K562 (cell line): ENCODE measurements at regions not wholly inside any gene's neighbourhood (a gene's known extent, or its start where the extent isn't known, plus 50 kb on each side); places are given as distances from the start of the nearest gene placed in this dataset.

Experiments
- ATAC-seq: fragments of 200-7000 bp; cut with Tn5 transposase; 3 replicates; pipeline ENCODE4 v1.9.1; 2020; ENCODE audit warnings: moderate library complexity
- BruUV-seq: library from RNA; stranded (reverse); fragments of 400-500 nt; replicated peaks from 2 replicates; lab custom pipeline; 2021; lab: Mats Ljungman, UMichigan
- CTCF ChIA-PET: fragments of 300-600 bp; formaldehyde crosslinking; extraction: SDS; loops from one replicate; lab custom pipeline; 2021; ENCODE audit warnings: low intra/inter-chr PET ratio; lab: Yijun Ruan, JAX
- POLR2A ChIA-PET: fragments of 300-600, 350-650 bp; sonication (Branson Sonifier 250); formaldehyde crosslinking; extraction: SDS; loops from one replicate; lab custom pipeline; 2021; ENCODE audit warnings: antibody characterized with exemption, inconsistent platforms; lab: Yijun Ruan, JAX
- DNase-seq, 4 experiments: peaks; one replicate each; pipeline versions ENCODE4 v3.0.0 to v3.0.0-alpha.2; 2011 to 2018; ENCODE audit warnings: low spot score in 3 of 4, mixed read lengths in 3 of 4; ENCODE audit errors: extremely low read depth in 1 of 4
- FAIRE-seq: peaks from 2 replicates; lab custom pipeline; 2011; peaks lifted over from hg19 to GRCh38; lab: Jason Lieb, UNC
- H2AFZ ChIP-seq: 2 replicates; pipeline ENCODE4 v1.6.0; 2011; ENCODE audit warnings: low read depth, low read length, control low read depth, inconsistent platforms
- H3K27ac ChIP-seq: fragments of 200-600 bp; 3 replicates; pipeline ENCODE4 v1.8.0; 2011; ENCODE audit warnings: low read depth, mild to moderate bottlenecking, control low read depth, inconsistent platforms, low read length, moderate library complexity, mixed read lengths; ENCODE audit errors: extremely low read depth
- H3K27me3 ChIP-seq, 2 experiments: fragments of 300-600 bp in 1 of 2; 2 replicates in 1 of 2; 3 replicates in 1 of 2; pipeline versions ENCODE4 v1.6.0 to v1.8.0; 2011; ENCODE audit warnings: inconsistent platforms in 2 of 2, low read length in 2 of 2, mild to moderate bottlenecking in 1 of 2, mixed read lengths in 1 of 2, moderate library complexity in 1 of 2; ENCODE audit not compliant: control insufficient read depth in 2 of 2, insufficient read depth in 2 of 2
- H3K36me3 ChIP-seq: fragments of 300-600 bp; 3 replicates; pipeline ENCODE4 v1.8.0; 2011; ENCODE audit warnings: mild to moderate bottlenecking, low read length, inconsistent platforms; ENCODE audit not compliant: control insufficient read depth, insufficient read depth
- H3K4me1 ChIP-seq, 2 experiments: fragments of 200-600 bp in 1 of 2; replicated peaks in 1 of 2; 2 replicates in 1 of 2; 3 replicates in 1 of 2; pipeline versions ENCODE4 v1.5.1 to v1.8.0; 2011; ENCODE audit warnings: inconsistent platforms in 2 of 2, low read length in 2 of 2, mild to moderate bottlenecking in 1 of 2, mixed read lengths in 1 of 2, moderate library complexity in 1 of 2; ENCODE audit not compliant: control insufficient read depth in 2 of 2, insufficient read depth in 2 of 2
- H3K4me2 ChIP-seq: 2 replicates; pipeline ENCODE4 v1.6.1; 2011; ENCODE audit warnings: low read length, control low read depth, inconsistent platforms, mixed read lengths; ENCODE audit not compliant: insufficient read depth
- H3K4me3 ChIP-seq: fragments of 200-600 bp; sonication (generic), shearing (Covaris generic); 2 replicates; pipeline ENCODE4 v1.5.1; 2016; ENCODE audit warnings: control low read depth, inconsistent platforms
- H3K79me2 ChIP-seq: fragments of 200-600 bp; 3 replicates; pipeline ENCODE4 v1.8.0; 2011; ENCODE audit warnings: low read length, inconsistent platforms; ENCODE audit not compliant: control insufficient read depth, insufficient read depth
- H3K9ac ChIP-seq, 2 experiments: 2 replicates each; pipeline versions ENCODE4 v1.6.0 to v1.6.1; 2011; ENCODE audit warnings: low read depth in 2 of 2, low read length in 2 of 2, control low read depth in 1 of 2, inconsistent platforms in 1 of 2, mild to moderate bottlenecking in 1 of 2, mixed read lengths in 1 of 2; ENCODE audit not compliant: insufficient read depth in 1 of 2
- H3K9me1 ChIP-seq: one replicate; pipeline ENCODE4 v1.6.0; 2011; ENCODE audit warnings: inconsistent platforms, mild to moderate bottlenecking, low read length, moderate library complexity; ENCODE audit not compliant: control insufficient read depth, insufficient read depth
- H3K9me3 ChIP-seq: replicated peaks from 2 replicates; pipeline ENCODE4 v1.5.1; 2011; ENCODE audit warnings: low read depth, low read length, inconsistent platforms; ENCODE audit not compliant: control insufficient read depth, insufficient read depth
- H4K20me1 ChIP-seq: replicated peaks from 2 replicates; pipeline ENCODE4 v1.6.1; 2011; ENCODE audit warnings: low read length, inconsistent platforms, mixed read lengths; ENCODE audit not compliant: control insufficient read depth, insufficient read depth
- ARNT ChIP-seq, 2 experiments: fragments of 450-650 bp; IDR thresholded peaks; 2 replicates each; pipeline ENCODE4 v1.6.1; 2016; ENCODE audit warnings: mild to moderate bottlenecking in 1 of 2
- BDP1 ChIP-seq: IDR thresholded peaks from 3 replicates; pipeline ENCODE4 v1.6.1; 2011; ENCODE audit not compliant: insufficient read length, insufficient read depth
- CBFA2T3 ChIP-seq: fragments of 450-650 bp; IDR thresholded peaks from 2 replicates; pipeline ENCODE4 v1.6.1; 2017
- EGR1 ChIP-seq: fragments of 450-650 bp; conservative IDR thresholded peaks from 2 replicates; pipeline ENCODE4 v1.6.1; 2017; ENCODE audit warnings: mild to moderate bottlenecking
- FOSL1 ChIP-seq: fragments of 200-800 bp; sonication (Bioruptor generic); conservative IDR thresholded peaks from 2 replicates; pipeline ENCODE4 v1.6.1; 2016; ENCODE audit warnings: missing genetic modification characterization, missing compliant biosample characterization
- NBN ChIP-seq: fragments of 450-650 bp; IDR thresholded peaks from 2 replicates; pipeline ENCODE4 v1.6.1; 2016; ENCODE audit warnings: low read depth, mild to moderate bottlenecking
- NR2C1 ChIP-seq, 2 experiments: fragments of 450-650 bp; IDR thresholded peaks; 2 replicates each; pipeline ENCODE4 v1.6.1; 2017; ENCODE audit warnings: mild to moderate bottlenecking in 2 of 2, antibody characterized with exemption in 1 of 2, inconsistent platforms in 1 of 2, missing compliant biosample characterization in 1 of 2, missing genetic modification characterization in 1 of 2
- ZC3H4 ChIP-seq: sonication (generic); formaldehyde crosslinking; IDR thresholded peaks from 2 replicates; pipeline ENCODE4 v1.9.0; 2021; ENCODE audit warnings: missing genetic modification reagents, borderline replicate concordance
- ZNF347 ChIP-seq: fragments of 450-650 bp; formaldehyde crosslinking; IDR thresholded peaks from 2 replicates; pipeline ENCODE4 v1.4.0; 2020; ENCODE audit warnings: low read depth, mild to moderate bottlenecking, moderate library complexity
- ZNF740 ChIP-seq, 3 experiments: fragments of 200-800 bp in 1 of 3; sonication (Bioruptor generic) in 1 of 3; sonication (generic) in 1 of 3; formaldehyde crosslinking in 1 of 3; IDR thresholded peaks; 2 replicates each; pipeline versions ENCODE4 v1.6.1 to v1.8.0; 2016 to 2022; ENCODE audit warnings: mild to moderate bottlenecking in 2 of 3, missing compliant biosample characterization in 2 of 3, missing genetic modification characterization in 2 of 3, missing genetic modification reagents in 1 of 3
- WGBS: fragments of 100-300 bp; shearing (Covaris generic); methylation state at CpG from one replicate; pipeline ENCODE4 v1.1.6; 2016; ENCODE audit warnings: low coverage, mixed read lengths; ENCODE audit not compliant: insufficient coverage; ENCODE audit errors: missing lambda C conversion rate; 5-methylcytosine and 5-hydroxymethylcytosine counted together
- in situ Hi-C: fragments of 300-500 bp; cut with MboI; formaldehyde crosslinking; loops from 4 replicates; pipeline ENCODE4 v1.15.0; 2018; ENCODE audit warnings: inconsistent platforms, mixed read lengths
- intact Hi-C: fragments of 100-400 bp; cut with micrococcal nuclease; formaldehyde crosslinking; loops from 2 replicates; pipeline ENCODE4 v1.14.2; 2022

- Histone ChIP-seq H3K4me2 (no peak overlapping the region), H3K27me3 (peaks cover 23 to 57% of the 10 kb centered on the region in 2 experiments; a peak in 4 of 5 replicates), H3K9me3 (no peaks in the 10 kb centered on the region), H3K79me2 (no peaks in the 10 kb centered on the region), H2AFZ (no peak overlapping the region), H3K4me3 (no peak overlapping the region), H4K20me1 (peaks cover 5% of the 10 kb centered on the region; the same call in 1 of the 2 replicates), H3K36me3 (no peaks in the 10 kb centered on the region), H3K9me1 (peaks cover 3% of the 10 kb centered on the region), H3K4me1 (peaks cover 0 to 13% of the 10 kb centered on the region in 2 experiments; a peak in 2 of 5 replicates), H3K9ac (no peak overlapping the region), H3K27ac (no peak overlapping the region)
- ChIA-PET CTCF (no interaction called here), POLR2A (no interaction called here)
- DNase-seq (no peak), FAIRE-seq (no peak), ATAC-seq (no peak)
- intact Hi-C loops, result no loop called here
- WGBS, result 0% methylated on average over 8 of the region's 9 CpGs
- in situ Hi-C loops, result no loop called here
- no TSS peak for BruUV-seq
- TF ChIP-seq ARNT (IDR thresholded peaks at IDR 0.05), result no peak
- TF ChIP-seq FOSL1 (tag), result no peak
- TF ChIP-seq ZNF347 (CRISPR knock-in tag), result no peak
- TF ChIP-seq NBN, result no peak
Observed at GRCh38 chr17:72590882-72591281, 470.1 kb downstream of the SOX9 start.

- Histone ChIP-seq H2AFZ (no peak overlapping the region), H3K4me2 (no peak overlapping the region), H3K36me3 (no peaks in the 10 kb centered on the region), H3K9ac (no peak overlapping the region; a peak in 1 of 4 replicates), H3K4me1 (peaks cover 0 to 13% of the 10 kb centered on the region in 2 experiments; a peak in 2 of 5 replicates), H3K79me2 (no peaks in the 10 kb centered on the region), H3K27ac (no peak overlapping the region), H4K20me1 (peaks cover 5% of the 10 kb centered on the region; the same call in 1 of the 2 replicates), H3K27me3 (peaks cover 22 to 56% of the 10 kb centered on the region in 2 experiments; a peak in 4 of 5 replicates), H3K9me3 (no peaks in the 10 kb centered on the region), H3K9me1 (peaks cover 3% of the 10 kb centered on the region), H3K4me3 (no peak overlapping the region)
- WGBS, result 17% methylated on average over 37 of the region's 62 CpGs
- no peak for FAIRE-seq
- CTCF ChIA-PET, result no interaction called here
- BruUV-seq, result no TSS peak
- POLR2A ChIA-PET, result no interaction called here
- in situ Hi-C loops (no loop called here), intact Hi-C loops (no loop called here)
- ATAC-seq, result no peak
- no peak for DNase-seq
- 0 out of 2 replicates have a peak, but pooled peaks have one; percentile 22 for TF ChIP-seq EGR1
- no peak for TF ChIP-seq BDP1
- no peak for TF ChIP-seq ZNF740 (CRISPR knock-in tag; IDR thresholded peaks at IDR 0.05)
- no peak for TF ChIP-seq ZNF740 (tag; IDR thresholded peaks at IDR 0.05)
- TF ChIP-seq ZC3H4 (CRISPR knock-in tag), result no peak
- TF ChIP-seq CBFA2T3, result no peak
- TF ChIP-seq NR2C1 (IDR thresholded peaks at IDR 0.05), result no peak; the same call in 1 of the 2 replicates
- TF ChIP-seq NR2C1 (tag; IDR thresholded peaks at IDR 0.05), result peak; percentile 63
Observed at GRCh38 chr17:72591289-72592241, 470.7 kb downstream of the SOX9 start.
